Duodenal mucosa (tissue), 2 donors: ENCODE measurements at regions not wholly inside any gene's neighbourhood (a gene's known extent, or its start where the extent isn't known, plus 50 kb on each side); places are given as distances from the start of the nearest gene placed in this dataset.

Experiments used
- H3K27ac ChIP-seq: one replicate; pipeline ENCODE4 v1.7.0; 2013; ENCODE audit warnings: low read depth, low read length
- H3K27me3 ChIP-seq, 2 donors: one replicate each; pipeline ENCODE4 v1.7.0; 2013; ENCODE audit warnings: low read length in 2 of 2, control low read depth in 1 of 2; ENCODE audit not compliant: insufficient read depth in 2 of 2, control insufficient read depth in 1 of 2
- H3K36me3 ChIP-seq, 2 donors: one replicate each; pipeline ENCODE4 v1.7.0; 2013; ENCODE audit warnings: low read length in 2 of 2, control low read depth in 1 of 2; ENCODE audit not compliant: insufficient read depth in 2 of 2, control insufficient read depth in 1 of 2
- H3K4me1 ChIP-seq, 2 donors: one replicate each; pipeline ENCODE4 v1.7.0; 2013; ENCODE audit warnings: low read length in 2 of 2, control low read depth in 1 of 2; ENCODE audit not compliant: insufficient read depth in 2 of 2, control insufficient read depth in 1 of 2
- H3K4me3 ChIP-seq, 2 donors: one replicate each; pipeline ENCODE4 v1.7.0; 2013; ENCODE audit warnings: low read length in 2 of 2, low read depth in 1 of 2
- H3K9ac ChIP-seq, 2 donors: one replicate each; pipeline ENCODE4 v1.7.0; 2013; ENCODE audit warnings: low read length in 2 of 2, low read depth in 1 of 2
- H3K9me3 ChIP-seq, 2 donors: one replicate each; pipeline ENCODE4 v1.7.0; 2013; ENCODE audit warnings: low read length in 2 of 2, control low read depth in 1 of 2; ENCODE audit not compliant: control insufficient read depth in 1 of 2

GRCh38 chr11:116434986-116435385 is 337.8 kb downstream of the BUD13 start:
- H3K9ac ChIP-seq: no peak overlapping the region
- H3K9me3 ChIP-seq: no peaks in the 10 kb centered on the region
- no peak overlapping the region for H3K4me3 ChIP-seq

GRCh38 chr11:116432301-116432700 is 340.5 kb downstream of the BUD13 start:
- Histone ChIP-seq H3K27me3 (no peaks in the 10 kb centered on the region), H3K4me1 (peaks cover 13 to 19% of the 10 kb centered on the region in 2 donors), H3K9ac (no peak overlapping the region), H3K27ac (no peak overlapping the region), H3K4me3 (no peak overlapping the region), H3K36me3 (no peaks in the 10 kb centered on the region), H3K9me3 (no peaks in the 10 kb centered on the region)

More at GRCh38 chr11:116434986-116435385, 337.8 kb downstream of the BUD13 start:
- no peaks in the 10 kb centered on the region for H3K36me3 ChIP-seq
- no peaks in the 10 kb centered on the region for H3K27me3 ChIP-seq
- H3K4me1 ChIP-seq: peaks cover 5 to 8% of the 10 kb centered on the region in 2 donors
- no peak overlapping the region for H3K27ac ChIP-seq

GRCh38 chr11:116431842-116432241 is 340.9 kb downstream of the BUD13 start:
- peaks cover 16 to 20% of the 10 kb centered on the region in 2 donors for H3K4me1 ChIP-seq
- H3K27ac ChIP-seq: no peak overlapping the region
- no peak overlapping the region for H3K9ac ChIP-seq
- H3K27me3 ChIP-seq: no peaks in the 10 kb centered on the region
- no peak overlapping the region for H3K4me3 ChIP-seq
- no peaks in the 10 kb centered on the region for H3K9me3 ChIP-seq
- H3K36me3 ChIP-seq: no peaks in the 10 kb centered on the region

DNA sequence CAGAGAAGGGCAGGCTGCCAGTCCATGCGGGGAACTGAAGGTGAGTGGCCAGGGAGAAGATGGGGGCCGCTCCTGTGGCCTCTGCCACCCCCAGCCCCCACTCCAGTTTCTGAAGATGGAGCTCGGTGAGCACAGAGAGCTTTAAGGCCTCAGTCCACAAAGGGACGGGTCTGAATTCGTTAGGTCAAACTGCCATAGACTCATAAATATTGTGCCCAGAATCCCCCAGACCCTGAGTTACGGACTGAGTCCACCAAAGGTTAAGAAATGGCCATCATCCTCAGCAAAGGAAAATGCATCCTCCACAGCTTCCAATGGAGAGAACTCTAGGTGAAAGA is 344.2 kb downstream of the BUD13 start:
- no peak overlapping the region for H3K27ac ChIP-seq
- no peak overlapping the region for H3K4me3 ChIP-seq
- H3K9me3 ChIP-seq: no peaks in the 10 kb centered on the region
- peaks cover 28 to 30% of the 10 kb centered on the region in 2 donors for H3K4me1 ChIP-seq
- H3K36me3 ChIP-seq: no peaks in the 10 kb centered on the region
- H3K27me3 ChIP-seq: no peaks in the 10 kb centered on the region
- H3K9ac ChIP-seq: no peak overlapping the region

DNA sequence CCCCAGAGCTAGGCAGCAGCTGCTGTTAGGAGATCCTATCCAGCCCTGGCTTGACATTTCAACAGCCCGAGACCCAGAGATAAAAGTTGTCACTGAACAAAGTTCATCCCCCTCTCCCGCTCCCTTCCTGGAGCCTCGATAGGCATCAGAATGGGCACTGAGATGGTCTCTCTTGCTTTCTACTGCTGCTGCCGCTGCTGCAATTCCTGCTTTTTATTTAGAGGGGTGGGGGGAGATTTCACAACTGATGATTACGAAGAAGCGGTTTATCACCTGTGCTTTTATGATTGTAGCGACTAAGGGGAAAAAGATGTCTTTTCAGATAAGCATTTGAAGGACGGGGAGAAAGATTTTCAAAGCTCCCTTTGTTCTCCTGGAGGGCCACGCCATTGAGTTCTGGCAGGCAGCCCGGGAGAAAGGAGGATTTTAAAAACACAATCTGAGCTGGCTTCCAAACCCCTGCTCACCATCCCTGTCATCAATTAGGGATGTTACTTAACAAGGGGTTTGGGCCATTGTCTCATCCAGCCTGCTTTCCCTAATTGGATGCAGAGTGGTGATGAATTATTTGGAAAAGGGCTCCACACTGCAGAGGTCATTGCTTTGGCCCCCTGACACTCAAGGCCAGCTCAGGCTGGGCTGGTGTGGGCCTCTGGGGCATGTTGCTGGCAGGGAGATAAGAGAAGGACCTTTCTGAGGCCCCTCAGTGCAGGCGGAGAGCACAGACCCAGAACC is 344.7 kb downstream of the BUD13 start:
- no peak overlapping the region for H3K4me3 ChIP-seq
- no peak overlapping the region for H3K9ac ChIP-seq
- H3K4me1 ChIP-seq: peaks cover 28 to 30% of the 10 kb centered on the region in 2 donors
- no peaks in the 10 kb centered on the region for H3K36me3 ChIP-seq
- no peaks in the 10 kb centered on the region for H3K9me3 ChIP-seq
- no peak overlapping the region for H3K27ac ChIP-seq
- H3K27me3 ChIP-seq: no peaks in the 10 kb centered on the region

GRCh38 chr11:116427337-116427902 is 345.4 kb downstream of the BUD13 start:
- peaks cover 31 to 34% of the 10 kb centered on the region in 2 donors for H3K4me1 ChIP-seq
- H3K4me3 ChIP-seq: no peak overlapping the region
- H3K9me3 ChIP-seq: no peaks in the 10 kb centered on the region
- H3K36me3 ChIP-seq: no peaks in the 10 kb centered on the region
- H3K9ac ChIP-seq: no peak overlapping the region
- H3K27me3 ChIP-seq: no peaks in the 10 kb centered on the region
- no peak overlapping the region for H3K27ac ChIP-seq

- H3K4me3 ChIP-seq: no peak overlapping the region
- H3K4me1 ChIP-seq: peaks cover 33 to 36% of the 10 kb centered on the region in 2 donors
- H3K9ac ChIP-seq: no peak overlapping the region
- H3K36me3 ChIP-seq: no peaks in the 10 kb centered on the region
- no peaks in the 10 kb centered on the region for H3K9me3 ChIP-seq
- H3K27ac ChIP-seq: no peak overlapping the region
- no peaks in the 10 kb centered on the region for H3K27me3 ChIP-seq
These were observed 346.0 kb downstream of the BUD13 start for GRCh38 chr11:116426761-116427160.

DNA sequence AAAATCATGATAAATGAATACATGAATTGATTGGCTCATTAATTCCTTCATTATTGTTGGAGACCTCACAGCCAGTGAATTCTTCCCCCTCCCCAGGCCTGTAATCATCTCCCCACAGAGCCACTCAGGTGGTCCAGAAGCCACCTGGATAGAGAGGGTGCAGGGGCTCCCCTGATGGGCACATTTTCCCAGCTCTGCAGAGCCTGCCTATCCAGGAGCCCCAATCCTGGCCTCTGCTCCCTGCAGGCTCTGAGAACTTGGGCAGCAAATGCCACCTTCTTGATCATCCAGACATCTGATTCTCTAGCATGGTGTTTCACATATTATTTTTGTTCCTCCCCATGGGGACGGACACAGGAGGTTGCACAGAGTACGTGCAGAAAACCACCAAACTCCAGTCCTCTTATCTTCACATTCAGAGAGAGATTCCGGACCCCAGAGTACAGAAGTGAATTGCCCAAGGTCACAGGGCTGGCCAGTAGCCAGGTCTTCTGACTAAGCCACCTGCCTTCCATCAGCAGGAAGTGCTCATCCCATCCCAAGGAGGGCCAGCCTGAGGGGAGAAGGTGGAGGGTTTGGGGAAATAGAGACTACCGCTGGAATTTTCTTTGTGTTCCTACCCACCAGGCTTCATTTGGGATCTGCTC is 348.0 kb downstream of the BUD13 start:
- no peak overlapping the region for H3K9ac ChIP-seq
- H3K4me3 ChIP-seq: no peak overlapping the region
- H3K27ac ChIP-seq: no peak overlapping the region
- no peaks in the 10 kb centered on the region for H3K9me3 ChIP-seq
- no peaks in the 10 kb centered on the region for H3K36me3 ChIP-seq
- peaks cover 42 to 44% of the 10 kb centered on the region in 2 donors for H3K4me1 ChIP-seq
- no peaks in the 10 kb centered on the region for H3K27me3 ChIP-seq

DNA sequence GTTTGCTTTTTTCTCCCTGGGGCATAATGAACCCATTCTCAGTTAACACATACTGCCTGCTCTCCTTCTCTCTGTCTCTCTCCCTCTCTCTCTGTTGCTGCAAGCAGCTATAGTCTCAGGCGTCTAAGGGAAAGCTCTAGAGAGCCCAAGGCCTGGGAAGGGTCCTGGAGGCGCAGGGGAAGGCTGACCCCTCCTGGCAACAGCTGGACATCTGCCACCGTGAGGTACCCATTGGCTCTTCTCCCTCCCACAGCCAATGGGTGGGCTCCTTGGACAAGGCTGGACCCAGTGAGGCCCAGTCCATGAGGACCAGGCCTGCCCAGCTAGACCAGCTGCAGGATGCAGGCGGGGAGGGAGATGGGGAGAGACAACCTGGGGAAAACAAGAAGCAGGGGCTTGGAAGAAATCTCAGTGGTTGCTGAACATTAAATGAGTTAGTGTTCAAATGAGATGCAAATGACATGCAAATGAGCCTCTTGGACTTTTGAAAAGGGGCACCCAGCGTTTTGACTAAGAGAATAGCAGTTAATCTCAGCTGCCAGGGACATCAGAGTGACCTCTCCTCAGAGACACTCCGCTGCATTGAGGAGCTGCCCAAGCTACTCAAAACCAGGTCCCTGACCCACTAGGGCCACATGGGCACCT is 349.7 kb downstream of the BUD13 start:
- Histone ChIP-seq H3K27me3 (no peaks in the 10 kb centered on the region), H3K27ac (no peak overlapping the region)

GRCh38 chr11:116422556-116422955 is 350.2 kb downstream of the BUD13 start:
- H3K36me3 ChIP-seq: no peaks in the 10 kb centered on the region
- no peak overlapping the region for H3K27ac ChIP-seq
- H3K9ac ChIP-seq: no peak overlapping the region
- peaks cover 34 to 38% of the 10 kb centered on the region in 2 donors for H3K4me1 ChIP-seq
- H3K9me3 ChIP-seq: no peaks in the 10 kb centered on the region
- H3K27me3 ChIP-seq: no peaks in the 10 kb centered on the region
- H3K4me3 ChIP-seq: no peak overlapping the region

More for the DNA sequence above, 349.7 kb downstream of the BUD13 start:
- Histone ChIP-seq H3K4me3 (no peak overlapping the region), H3K36me3 (no peaks in the 10 kb centered on the region), H3K9me3 (no peaks in the 10 kb centered on the region), H3K4me1 (peaks cover 39 to 42% of the 10 kb centered on the region in 2 donors), H3K9ac (no peak overlapping the region)
